ENCODE measurements at regions not wholly inside any gene's neighbourhood (a gene's known extent, or its start where the extent isn't known, plus 50 kb on each side); places are given as distances from the start of the nearest gene placed in this dataset.

GRCh38 chr4:4594285-4594920 lies 52.6 kb upstream of the STX18 start:
- no peak for DNase-seq

DNA sequence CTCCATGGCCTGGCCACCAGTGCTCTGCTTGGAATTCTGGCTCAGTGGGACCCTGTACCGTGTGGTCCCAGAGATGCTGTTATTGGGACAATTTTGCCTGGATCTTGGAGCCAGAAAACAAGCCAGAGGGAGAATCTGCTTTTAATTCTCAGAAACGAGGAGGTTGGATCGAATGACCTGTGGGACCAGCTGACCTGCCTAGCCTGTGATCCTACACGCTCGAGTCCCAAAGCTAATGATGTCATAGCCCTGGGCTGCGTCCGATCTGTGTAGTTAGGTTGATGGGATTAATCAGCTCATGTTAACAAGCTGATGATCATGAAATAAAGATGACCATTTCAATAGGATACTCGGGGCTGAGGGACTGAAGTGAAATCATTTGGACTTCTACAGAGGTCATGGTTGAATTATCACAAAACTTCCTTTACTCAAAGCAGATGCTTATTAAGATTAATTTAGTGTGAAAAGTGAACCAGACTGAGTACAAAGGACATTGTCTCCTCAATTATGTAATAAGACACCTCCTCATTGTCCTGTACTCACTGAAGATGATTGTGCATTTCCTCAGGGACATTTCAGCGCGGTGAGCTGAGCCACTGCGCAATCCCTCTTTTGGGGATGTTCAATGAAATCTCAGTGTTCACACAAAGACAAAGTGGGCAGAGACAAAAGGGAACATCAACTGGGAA lies 51.9 kb upstream of the STX18 start:
- no peak for DNase-seq

DNA sequence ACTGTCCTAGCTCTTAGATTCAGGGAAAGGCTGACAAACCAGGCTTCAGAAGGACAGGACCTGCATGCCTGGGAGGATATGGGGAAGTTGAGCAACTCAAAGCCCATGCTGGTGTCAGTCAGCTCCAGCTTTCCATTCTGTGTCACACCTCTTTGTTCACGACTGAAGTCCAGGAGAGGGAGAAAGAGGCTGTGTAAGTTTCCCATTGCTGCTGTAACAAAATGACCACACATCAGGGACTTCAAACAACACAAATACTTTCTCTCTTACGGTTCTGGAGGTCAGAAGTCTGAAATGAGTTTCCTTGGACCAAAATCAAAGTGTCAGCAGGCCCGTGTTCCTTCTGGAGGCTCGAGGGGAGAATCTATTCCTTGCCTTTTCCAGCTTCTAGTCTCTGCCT lies 50.6 kb upstream of the STX18 start:
- DNase-seq, result no peak

Data from suppressor macrophage treated with lipopolysaccharide for 1 hour (primary cell).